HepG2 (cell line): ENCODE measurements at regions not wholly inside any gene's neighbourhood (a gene's known extent, or its start where the extent isn't known, plus 50 kb on each side); places are given as distances from the start of the nearest gene placed in this dataset.

ENCODE experiments used
- ATAC-seq: fragments of 200-7000 bp; cut with Tn5 transposase; 3 replicates; pipeline ENCODE4 v1.9.1; 2020; ENCODE audit warnings: mild to moderate bottlenecking, moderate library complexity
- BruUV-seq: library from RNA; stranded (reverse); fragments of 400-500 nt; replicated peaks from 2 replicates; lab custom pipeline; 2021; lab: Mats Ljungman, UMichigan
- CTCF ChIA-PET: fragments of 300-600 bp; formaldehyde crosslinking; extraction: SDS; loops from one replicate; lab custom pipeline; 2021; ENCODE audit warnings: low total read pairs, inconsistent platforms, low intra/inter-chr PET ratio; lab: Yijun Ruan, JAX
- POLR2A ChIA-PET: fragments of 350-600 bp; sonication (Branson Sonifier 250); formaldehyde crosslinking; loops from one replicate; lab custom pipeline; 2020; ENCODE audit warnings: antibody characterized with exemption, inconsistent platforms; lab: Yijun Ruan, JAX
- DNase-seq: peaks from one replicate; pipeline ENCODE4 v3.0.0-alpha.2; 2015; ENCODE audit warnings: low spot score
- FAIRE-seq: peaks from 3 replicates; lab custom pipeline; 2011; peaks lifted over from hg19 to GRCh38; lab: Jason Lieb, UNC
- H2AFZ ChIP-seq: one replicate; pipeline ENCODE4 v1.6.1; 2011; ENCODE audit warnings: low read length, inconsistent platforms
- H3K27ac ChIP-seq: fragments of 300-600 bp; 3 replicates; pipeline ENCODE4 v1.8.0; 2011; ENCODE audit warnings: mixed run types, mild to moderate bottlenecking, mixed read lengths, low read length, inconsistent platforms; ENCODE audit not compliant: insufficient read depth; ENCODE audit errors: extremely low read length
- H3K27me3 ChIP-seq, 2 experiments: fragments of 200-600 bp in 1 of 2; 2 replicates in 1 of 2; 3 replicates in 1 of 2; pipeline versions ENCODE4 v1.6.0 to v1.8.0; 2011; ENCODE audit warnings: low read length in 2 of 2, mild to moderate bottlenecking in 2 of 2, moderate library complexity in 2 of 2, inconsistent platforms in 1 of 2; ENCODE audit not compliant: insufficient read depth in 2 of 2, control insufficient read depth in 1 of 2
- H3K36me3 ChIP-seq, 2 experiments: fragments of 200-600 bp in 1 of 2; replicated peaks in 1 of 2; 2 replicates in 1 of 2; 3 replicates in 1 of 2; pipeline versions ENCODE4 v1.5.1 to v1.8.0; 2011; ENCODE audit warnings: low read length in 2 of 2, inconsistent platforms in 1 of 2; ENCODE audit not compliant: insufficient read depth in 2 of 2, control insufficient read depth in 1 of 2
- H3K4me1 ChIP-seq: 2 replicates; pipeline ENCODE4 v1.5.1; 2012; ENCODE audit warnings: low read length, inconsistent platforms; ENCODE audit not compliant: insufficient read depth
- H3K4me2 ChIP-seq: 2 replicates; pipeline ENCODE4 v1.6.0; 2011; ENCODE audit warnings: low read depth, low read length, inconsistent platforms
- H3K4me3 ChIP-seq, 3 experiments: fragments of 200-600 bp in 1 of 3; sonication (generic), shearing (Covaris generic) in 1 of 3; replicated peaks in 1 of 3; 2 replicates each; pipeline ENCODE4 v1.5.1; 2011 to 2016; ENCODE audit warnings: low read length in 3 of 3, inconsistent platforms in 2 of 3, low read depth in 2 of 3, mild to moderate bottlenecking in 2 of 3, control low read depth in 1 of 3, mixed read lengths in 1 of 3; ENCODE audit not compliant: insufficient read depth in 1 of 3
- H3K79me2 ChIP-seq: one replicate; pipeline ENCODE4 v1.6.1; 2011; ENCODE audit warnings: low read length, inconsistent platforms; ENCODE audit not compliant: insufficient read depth
- H3K9ac ChIP-seq: 2 replicates; pipeline ENCODE4 v1.6.0; 2011; ENCODE audit warnings: mild to moderate bottlenecking, low read depth, low read length, inconsistent platforms; ENCODE audit not compliant: insufficient read depth
- H3K9me3 ChIP-seq: 2 replicates; pipeline ENCODE4 v1.5.1; 2012; ENCODE audit warnings: mild to moderate bottlenecking, low read length
- H4K20me1 ChIP-seq: 2 replicates; pipeline ENCODE4 v1.6.0; 2011; ENCODE audit warnings: inconsistent platforms, mild to moderate bottlenecking, low read length, moderate library complexity; ENCODE audit not compliant: insufficient read depth
- KDM1A ChIP-seq: IDR thresholded peaks from 2 replicates; pipeline ENCODE4 v1.6.1; 2016; ENCODE audit warnings: missing compliant biosample characterization
- NCOA2 ChIP-seq: sonication (generic); formaldehyde crosslinking; IDR thresholded peaks from 2 replicates; pipeline ENCODE4 v1.8.0; 2022; ENCODE audit warnings: inconsistent platforms
- PHF5A ChIP-seq: IDR thresholded peaks from one replicate; pipeline ENCODE4 v1.6.1; 2018; ENCODE audit warnings: low read depth, missing genetic modification reagents; ENCODE audit not compliant: unreplicated experiment
- RFX3 ChIP-seq: IDR thresholded peaks from 2 replicates; pipeline ENCODE4 v1.6.1; 2016; ENCODE audit warnings: missing biosample characterization, missing genetic modification reagents
- RFX5 ChIP-seq: IDR thresholded peaks from 2 replicates; pipeline ENCODE4 v1.6.1; 2011; ENCODE audit warnings: low read depth, low read length, improper control_type of control experiment
- SRF ChIP-seq: IDR thresholded peaks from 2 replicates; pipeline ENCODE4 v1.6.1; 2011; ENCODE audit warnings: mild to moderate bottlenecking, low read depth, low read length, moderate library complexity
- ZFP90 ChIP-seq: sonication (generic); formaldehyde crosslinking; IDR thresholded peaks from 2 replicates; pipeline ENCODE4 v1.8.0; 2022; ENCODE audit warnings: missing genetic modification reagents, mild to moderate bottlenecking, inconsistent platforms, borderline replicate concordance
- ZNF33A ChIP-seq: sonication (generic); formaldehyde crosslinking; IDR thresholded peaks from 2 replicates; pipeline ENCODE4 v1.5.1; 2020; ENCODE audit warnings: missing genetic modification reagents, mild to moderate bottlenecking, moderate library complexity, borderline replicate concordance
- ZNF451 ChIP-seq: sonication (generic); formaldehyde crosslinking; IDR thresholded peaks from 2 replicates; pipeline ENCODE4 v1.5.0; 2020; ENCODE audit warnings: mild to moderate bottlenecking, missing genetic modification reagents
- ZNF468 ChIP-seq: sonication (generic); formaldehyde crosslinking; IDR thresholded peaks from 2 replicates; pipeline ENCODE4 v1.8.0; 2022; ENCODE audit warnings: mild to moderate bottlenecking, moderate library complexity, missing genetic modification reagents
- ZNF747 ChIP-seq: sonication (generic); formaldehyde crosslinking; IDR thresholded peaks from 2 replicates; pipeline ENCODE4 v1.8.1; 2023; ENCODE audit warnings: missing genetic modification reagents, mild to moderate bottlenecking, borderline replicate concordance
- WGBS: methylation state at CpG from one replicate; pipeline ENCODE4 v1.1.6; 2017; ENCODE audit warnings: low lambda C conversion rate; 5-methylcytosine and 5-hydroxymethylcytosine counted together
- in situ Hi-C: cut with HindIII; loops from 2 replicates; pipeline ENCODE4 v1.10.0; 2017; ENCODE audit warnings: low pct_unique_long_range_greater_than_20kb; ENCODE audit not compliant: extremely low pct_ligation_motif_present
- intact Hi-C: fragments of 100-400 bp; cut with micrococcal nuclease; formaldehyde crosslinking; loops from one replicate; pipeline ENCODE4 v1.10.0; 2022; ENCODE audit not compliant: unreplicated experiment
- TF ChIP-seq, protein P1 (sequence below): sonication (generic); formaldehyde crosslinking; IDR thresholded peaks from 2 replicates; pipeline ENCODE4 v1.4.0; 2020; ENCODE audit warnings: missing genetic modification reagents
- TF ChIP-seq, protein P2 (sequence below): sonication (generic); formaldehyde crosslinking; IDR thresholded peaks from 2 replicates; pipeline ENCODE4 v1.4.0; 2020; ENCODE audit warnings: mild to moderate bottlenecking, missing genetic modification reagents
- TF ChIP-seq, protein P3 (sequence below): sonication (generic); formaldehyde crosslinking; IDR thresholded peaks from 2 replicates; pipeline ENCODE4 v1.4.0; 2020; ENCODE audit warnings: missing genetic modification reagents
- TF ChIP-seq, protein P4 (sequence below): sonication (generic); formaldehyde crosslinking; IDR thresholded peaks from 2 replicates; pipeline ENCODE4 v1.5.1; 2020; ENCODE audit warnings: mild to moderate bottlenecking, missing genetic modification reagents, moderate library complexity

DNA sequence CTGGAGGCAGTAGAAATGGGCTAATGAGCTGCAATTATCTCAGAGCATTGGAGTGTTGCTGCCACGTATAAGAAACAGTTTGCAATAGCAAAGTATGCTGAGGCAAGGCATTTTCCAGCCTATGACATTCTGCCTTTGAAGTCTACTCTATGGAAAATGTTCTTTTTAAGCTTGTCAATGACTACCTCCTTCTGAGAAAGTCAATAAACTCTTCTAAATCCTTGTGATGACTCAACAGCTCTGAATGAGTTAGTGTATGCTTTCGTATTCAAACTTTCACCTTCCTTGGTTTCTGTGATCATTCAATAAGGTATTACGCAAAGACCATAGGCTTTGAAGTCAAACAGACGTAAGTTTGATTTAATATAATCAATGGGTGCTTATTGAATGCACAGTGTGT, 111.2 kb downstream of the CAPZA3 start:
- in situ Hi-C loops (no loop called here), intact Hi-C loops (no loop called here)
- CTCF ChIA-PET, result no interaction called here

More for the DNA sequence above, 111.2 kb downstream of the CAPZA3 start:
- no peaks in the 10 kb centered on the region for H3K27me3 ChIP-seq
- H3K4me3 ChIP-seq, result no peak overlapping the region
- no TSS peak for BruUV-seq
- no peaks in the 10 kb centered on the region for H3K36me3 ChIP-seq
- no peaks in the 10 kb centered on the region for H4K20me1 ChIP-seq
- TF ChIP-seq ZNF451 (CRISPR knock-in tag), result no peak
- TF ChIP-seq ZFP90 (CRISPR knock-in tag), result no peak
- TF ChIP-seq PHF5A (CRISPR knock-in tag), result no peak
- no peak for TF ChIP-seq ZNF747 (CRISPR knock-in tag)
- no peak for TF ChIP-seq ZNF468 (CRISPR knock-in tag)
- no peak for TF ChIP-seq SRF
- TF ChIP-seq RFX3, result no peak
- TF ChIP-seq, protein P1, sequence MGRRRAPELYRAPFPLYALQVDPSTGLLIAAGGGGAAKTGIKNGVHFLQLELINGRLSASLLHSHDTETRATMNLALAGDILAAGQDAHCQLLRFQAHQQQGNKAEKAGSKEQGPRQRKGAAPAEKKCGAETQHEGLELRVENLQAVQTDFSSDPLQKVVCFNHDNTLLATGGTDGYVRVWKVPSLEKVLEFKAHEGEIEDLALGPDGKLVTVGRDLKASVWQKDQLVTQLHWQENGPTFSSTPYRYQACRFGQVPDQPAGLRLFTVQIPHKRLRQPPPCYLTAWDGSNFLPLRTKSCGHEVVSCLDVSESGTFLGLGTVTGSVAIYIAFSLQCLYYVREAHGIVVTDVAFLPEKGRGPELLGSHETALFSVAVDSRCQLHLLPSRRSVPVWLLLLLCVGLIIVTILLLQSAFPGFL (CRISPR knock-in tag), result no peak
- no peak for TF ChIP-seq NCOA2 (CRISPR knock-in tag)
- TF ChIP-seq RFX5, result no peak
- TF ChIP-seq, protein P2, sequence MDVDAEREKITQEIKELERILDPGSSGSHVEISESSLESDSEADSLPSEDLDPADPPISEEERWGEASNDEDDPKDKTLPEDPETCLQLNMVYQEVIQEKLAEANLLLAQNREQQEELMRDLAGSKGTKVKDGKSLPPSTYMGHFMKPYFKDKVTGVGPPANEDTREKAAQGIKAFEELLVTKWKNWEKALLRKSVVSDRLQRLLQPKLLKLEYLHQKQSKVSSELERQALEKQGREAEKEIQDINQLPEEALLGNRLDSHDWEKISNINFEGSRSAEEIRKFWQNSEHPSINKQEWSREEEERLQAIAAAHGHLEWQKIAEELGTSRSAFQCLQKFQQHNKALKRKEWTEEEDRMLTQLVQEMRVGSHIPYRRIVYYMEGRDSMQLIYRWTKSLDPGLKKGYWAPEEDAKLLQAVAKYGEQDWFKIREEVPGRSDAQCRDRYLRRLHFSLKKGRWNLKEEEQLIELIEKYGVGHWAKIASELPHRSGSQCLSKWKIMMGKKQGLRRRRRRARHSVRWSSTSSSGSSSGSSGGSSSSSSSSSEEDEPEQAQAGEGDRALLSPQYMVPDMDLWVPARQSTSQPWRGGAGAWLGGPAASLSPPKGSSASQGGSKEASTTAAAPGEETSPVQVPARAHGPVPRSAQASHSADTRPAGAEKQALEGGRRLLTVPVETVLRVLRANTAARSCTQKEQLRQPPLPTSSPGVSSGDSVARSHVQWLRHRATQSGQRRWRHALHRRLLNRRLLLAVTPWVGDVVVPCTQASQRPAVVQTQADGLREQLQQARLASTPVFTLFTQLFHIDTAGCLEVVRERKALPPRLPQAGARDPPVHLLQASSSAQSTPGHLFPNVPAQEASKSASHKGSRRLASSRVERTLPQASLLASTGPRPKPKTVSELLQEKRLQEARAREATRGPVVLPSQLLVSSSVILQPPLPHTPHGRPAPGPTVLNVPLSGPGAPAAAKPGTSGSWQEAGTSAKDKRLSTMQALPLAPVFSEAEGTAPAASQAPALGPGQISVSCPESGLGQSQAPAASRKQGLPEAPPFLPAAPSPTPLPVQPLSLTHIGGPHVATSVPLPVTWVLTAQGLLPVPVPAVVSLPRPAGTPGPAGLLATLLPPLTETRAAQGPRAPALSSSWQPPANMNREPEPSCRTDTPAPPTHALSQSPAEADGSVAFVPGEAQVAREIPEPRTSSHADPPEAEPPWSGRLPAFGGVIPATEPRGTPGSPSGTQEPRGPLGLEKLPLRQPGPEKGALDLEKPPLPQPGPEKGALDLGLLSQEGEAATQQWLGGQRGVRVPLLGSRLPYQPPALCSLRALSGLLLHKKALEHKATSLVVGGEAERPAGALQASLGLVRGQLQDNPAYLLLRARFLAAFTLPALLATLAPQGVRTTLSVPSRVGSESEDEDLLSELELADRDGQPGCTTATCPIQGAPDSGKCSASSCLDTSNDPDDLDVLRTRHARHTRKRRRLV (CRISPR knock-in tag), result no peak
- TF ChIP-seq ZNF33A (CRISPR knock-in tag), result no peak
- TF ChIP-seq, protein P3, sequence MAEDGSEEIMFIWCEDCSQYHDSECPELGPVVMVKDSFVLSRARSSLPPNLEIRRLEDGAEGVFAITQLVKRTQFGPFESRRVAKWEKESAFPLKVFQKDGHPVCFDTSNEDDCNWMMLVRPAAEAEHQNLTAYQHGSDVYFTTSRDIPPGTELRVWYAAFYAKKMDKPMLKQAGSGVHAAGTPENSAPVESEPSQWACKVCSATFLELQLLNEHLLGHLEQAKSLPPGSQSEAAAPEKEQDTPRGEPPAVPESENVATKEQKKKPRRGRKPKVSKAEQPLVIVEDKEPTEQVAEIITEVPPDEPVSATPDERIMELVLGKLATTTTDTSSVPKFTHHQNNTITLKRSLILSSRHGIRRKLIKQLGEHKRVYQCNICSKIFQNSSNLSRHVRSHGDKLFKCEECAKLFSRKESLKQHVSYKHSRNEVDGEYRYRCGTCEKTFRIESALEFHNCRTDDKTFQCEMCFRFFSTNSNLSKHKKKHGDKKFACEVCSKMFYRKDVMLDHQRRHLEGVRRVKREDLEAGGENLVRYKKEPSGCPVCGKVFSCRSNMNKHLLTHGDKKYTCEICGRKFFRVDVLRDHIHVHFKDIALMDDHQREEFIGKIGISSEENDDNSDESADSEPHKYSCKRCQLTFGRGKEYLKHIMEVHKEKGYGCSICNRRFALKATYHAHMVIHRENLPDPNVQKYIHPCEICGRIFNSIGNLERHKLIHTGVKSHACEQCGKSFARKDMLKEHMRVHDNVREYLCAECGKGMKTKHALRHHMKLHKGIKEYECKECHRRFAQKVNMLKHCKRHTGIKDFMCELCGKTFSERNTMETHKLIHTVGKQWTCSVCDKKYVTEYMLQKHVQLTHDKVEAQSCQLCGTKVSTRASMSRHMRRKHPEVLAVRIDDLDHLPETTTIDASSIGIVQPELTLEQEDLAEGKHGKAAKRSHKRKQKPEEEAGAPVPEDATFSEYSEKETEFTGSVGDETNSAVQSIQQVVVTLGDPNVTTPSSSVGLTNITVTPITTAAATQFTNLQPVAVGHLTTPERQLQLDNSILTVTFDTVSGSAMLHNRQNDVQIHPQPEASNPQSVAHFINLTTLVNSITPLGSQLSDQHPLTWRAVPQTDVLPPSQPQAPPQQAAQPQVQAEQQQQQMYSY (CRISPR knock-in tag), result no peak
- TF ChIP-seq, protein P4, sequence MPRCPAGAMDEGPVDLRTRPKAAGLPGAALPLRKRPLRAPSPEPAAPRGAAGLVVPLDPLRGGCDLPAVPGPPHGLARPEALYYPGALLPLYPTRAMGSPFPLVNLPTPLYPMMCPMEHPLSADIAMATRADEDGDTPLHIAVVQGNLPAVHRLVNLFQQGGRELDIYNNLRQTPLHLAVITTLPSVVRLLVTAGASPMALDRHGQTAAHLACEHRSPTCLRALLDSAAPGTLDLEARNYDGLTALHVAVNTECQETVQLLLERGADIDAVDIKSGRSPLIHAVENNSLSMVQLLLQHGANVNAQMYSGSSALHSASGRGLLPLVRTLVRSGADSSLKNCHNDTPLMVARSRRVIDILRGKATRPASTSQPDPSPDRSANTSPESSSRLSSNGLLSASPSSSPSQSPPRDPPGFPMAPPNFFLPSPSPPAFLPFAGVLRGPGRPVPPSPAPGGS (CRISPR knock-in tag), result no peak
- no peak for TF ChIP-seq KDM1A (CRISPR knock-in tag)
- TF ChIP-seq, all 625 proteins: peak for 0
- POLR2A ChIA-PET, result no interaction called here
- ATAC-seq (no peak), DNase-seq (no peak), FAIRE-seq (no peak)
- H3K9ac ChIP-seq, result no peak overlapping the region
- H3K9me3 ChIP-seq, result no peaks in the 10 kb centered on the region
- WGBS, result 15% methylated on average over 4 of the region's 4 CpGs
- H3K27ac ChIP-seq, result no peak overlapping the region
- no peak overlapping the region for H3K4me2 ChIP-seq
- H3K4me1 ChIP-seq, result no peaks in the 10 kb centered on the region
- no peaks in the 10 kb centered on the region for H3K79me2 ChIP-seq
- H2AFZ ChIP-seq, result no peak overlapping the region
